NB4 (cell line): ENCODE measurements at regions not wholly inside any gene's neighbourhood (a gene's known extent, or its start where the extent isn't known, plus 50 kb on each side); places are given as distances from the start of the nearest gene placed in this dataset.

Experiments
- CTCF ChIP-seq: IDR thresholded peaks from one replicate; pipeline ENCODE4 v1.5.1; 2012; ENCODE audit warnings: low read depth, low read length
- MAX ChIP-seq: IDR thresholded peaks from 2 replicates; pipeline ENCODE4 v1.6.1; 2011; ENCODE audit warnings: low read depth, low read length
- POLR2A ChIP-seq: IDR thresholded peaks from 2 replicates; pipeline ENCODE4 v1.6.1; 2011; ENCODE audit warnings: mild to moderate bottlenecking; ENCODE audit not compliant: insufficient read length; ENCODE audit errors: extremely low read depth

GRCh38 chr7:42987648-42988214 is 55.6 kb downstream of the MRPL32 start:
- TF ChIP-seq CTCF (no peak), POLR2A (no peak), MAX (no peak)
